Mesothelial cell of epicardium (in vitro differentiated cells): ENCODE measurements at regions not wholly inside any gene's neighbourhood (a gene's known extent, or its start where the extent isn't known, plus 50 kb on each side); places are given as distances from the start of the nearest gene placed in this dataset.

Experiments used
- DNase-seq, 2 experiments: peaks; one replicate each; pipeline ENCODE4 v3.0.0; 2021; ENCODE audit warnings: low spot score in 2 of 2; ENCODE audit not compliant: unreplicated experiment in 2 of 2
- H3K27ac Mint-ChIP-seq: 2 replicates; pipeline ENCODE4 v1.8.0; 2021; ENCODE audit warnings: mixed read lengths
- H3K27me3 Mint-ChIP-seq: 2 replicates; pipeline ENCODE4 v1.8.0; 2021; ENCODE audit warnings: low read depth, mixed read lengths
- H3K36me3 Mint-ChIP-seq: 2 replicates; pipeline ENCODE4 v1.8.0; 2021; ENCODE audit warnings: mixed read lengths
- H3K4me1 Mint-ChIP-seq: 2 replicates; pipeline ENCODE4 v1.8.0; 2021; ENCODE audit warnings: mixed read lengths
- H3K4me3 Mint-ChIP-seq: 2 replicates; pipeline ENCODE4 v1.8.0; 2021; ENCODE audit warnings: mild to moderate bottlenecking, moderate library complexity, mixed read lengths
- H3K9me3 Mint-ChIP-seq: 2 replicates; pipeline ENCODE4 v1.8.0; 2021; ENCODE audit warnings: mixed read lengths
- CTCF ChIP-seq: fragments of 200-600 bp; sonication (generic); IDR thresholded peaks from one replicate; pipeline ENCODE4 v1.5.0; 2021; ENCODE audit warnings: antibody characterized with exemption; ENCODE audit not compliant: unreplicated experiment

GRCh38 chr18:68623342-68623741 is 91.6 kb downstream of the TMX3 start:
- Mint-ChIP-seq H3K4me3 (no peak overlapping the region), H3K27me3 (no peaks in the 10 kb centered on the region), H3K36me3 (no peaks in the 10 kb centered on the region), H3K27ac (no peak overlapping the region), H3K4me1 (no peaks in the 10 kb centered on the region), H3K9me3 (peaks cover 8% of the 10 kb centered on the region)
- peak in 1 of 2 experiments; percentile 64 for DNase-seq
- TF ChIP-seq CTCF = peak; percentile 65

- H3K9me3 Mint-ChIP-seq = no peaks in the 10 kb centered on the region
- no peaks in the 10 kb centered on the region for H3K27me3 Mint-ChIP-seq
- H3K36me3 Mint-ChIP-seq = no peaks in the 10 kb centered on the region
- DNase-seq = no peak
- H3K4me1 Mint-ChIP-seq = peaks cover 4% of the 10 kb centered on the region
- no peak overlapping the region for H3K27ac Mint-ChIP-seq
- no peak overlapping the region for H3K4me3 Mint-ChIP-seq
- TF ChIP-seq CTCF = no peak
These were observed 103.6 kb downstream of the TMX3 start for GRCh38 chr18:68611311-68611710.

GRCh38 chr18:68608851-68609490 is 105.9 kb downstream of the TMX3 start:
- no peak overlapping the region for H3K27ac Mint-ChIP-seq

GRCh38 chr18:68607852-68608251 is 107.1 kb downstream of the TMX3 start:
- no peak for DNase-seq
- TF ChIP-seq CTCF = no peak
- no peak overlapping the region for H3K27ac Mint-ChIP-seq
- H3K9me3 Mint-ChIP-seq = no peaks in the 10 kb centered on the region
- H3K27me3 Mint-ChIP-seq = no peaks in the 10 kb centered on the region
- no peak overlapping the region for H3K4me3 Mint-ChIP-seq
- peaks cover 4% of the 10 kb centered on the region for H3K4me1 Mint-ChIP-seq
- no peaks in the 10 kb centered on the region for H3K36me3 Mint-ChIP-seq

More at GRCh38 chr18:68608851-68609490, 105.9 kb downstream of the TMX3 start:
- Mint-ChIP-seq H3K27me3 (no peaks in the 10 kb centered on the region), H3K4me3 (no peak overlapping the region), H3K9me3 (no peaks in the 10 kb centered on the region), H3K36me3 (no peaks in the 10 kb centered on the region), H3K4me1 (peaks cover 4% of the 10 kb centered on the region)
- no peak for TF ChIP-seq CTCF
- DNase-seq = no peak

GRCh38 chr18:68604256-68604655 is 110.7 kb downstream of the TMX3 start:
- Mint-ChIP-seq H3K36me3 (no peaks in the 10 kb centered on the region), H3K27ac (no peak overlapping the region), H3K27me3 (no peaks in the 10 kb centered on the region), H3K9me3 (no peaks in the 10 kb centered on the region), H3K4me1 (peaks cover 4% of the 10 kb centered on the region), H3K4me3 (no peak overlapping the region)
- no peak for TF ChIP-seq CTCF
- DNase-seq = no peak

- Mint-ChIP-seq H3K4me1 (peaks cover 3% of the 10 kb centered on the region), H3K9me3 (no peaks in the 10 kb centered on the region), H3K27me3 (no peaks in the 10 kb centered on the region), H3K36me3 (no peaks in the 10 kb centered on the region), H3K4me3 (no peak overlapping the region), H3K27ac (no peak overlapping the region)
- DNase-seq = no peak
- TF ChIP-seq CTCF = no peak
These were observed 118.9 kb downstream of the TMX3 start for GRCh38 chr18:68596016-68596415.
